Hepatocyte (in vitro differentiated cells): ENCODE measurements at regions not wholly inside any gene's neighbourhood (a gene's known extent, or its start where the extent isn't known, plus 50 kb on each side); places are given as distances from the start of the nearest gene placed in this dataset.

Experiments
- CTCF ChIP-seq: fragments of 200-600 bp; sonication (generic); IDR thresholded peaks from 2 replicates; pipeline ENCODE4 v1.5.1; 2016; ENCODE audit warnings: antibody characterized with exemption, mild to moderate bottlenecking; ENCODE audit not compliant: poor library complexity
- EZH2phosphoT487 ChIP-seq: fragments of 200-600 bp; sonication (generic); IDR thresholded peaks from one replicate; pipeline ENCODE4 v1.6.1; 2018; ENCODE audit warnings: antibody characterized with exemption, mild to moderate bottlenecking, low read depth, moderate library complexity; ENCODE audit not compliant: unreplicated experiment, severe bottlenecking

- no peak for TF ChIP-seq CTCF
- TF ChIP-seq EZH2phosphoT487, result no peak
Measured at GRCh38 chr2:190819840-190820301, 60.8 kb upstream of the GLS start.
